ENCODE measurements at regions not wholly inside any gene's neighbourhood (a gene's known extent, or its start where the extent isn't known, plus 50 kb on each side); places are given as distances from the start of the nearest gene placed in this dataset.

- intact Hi-C loops (cut with DNase I) = loop anchor here (5.0 kb wide), 1 partner anchor 38 kb away; no protein-coding TSS in a partner anchor
- WGBS, 2 donors = 88 to 94% methylated on average over 7 of the region's 7 CpGs
- no peak overlapping the region for H3K27ac ChIP-seq
Observed at GRCh38 chr1:234554218-234554697, 55.7 kb downstream of the IRF2BP2 start.

DNA sequence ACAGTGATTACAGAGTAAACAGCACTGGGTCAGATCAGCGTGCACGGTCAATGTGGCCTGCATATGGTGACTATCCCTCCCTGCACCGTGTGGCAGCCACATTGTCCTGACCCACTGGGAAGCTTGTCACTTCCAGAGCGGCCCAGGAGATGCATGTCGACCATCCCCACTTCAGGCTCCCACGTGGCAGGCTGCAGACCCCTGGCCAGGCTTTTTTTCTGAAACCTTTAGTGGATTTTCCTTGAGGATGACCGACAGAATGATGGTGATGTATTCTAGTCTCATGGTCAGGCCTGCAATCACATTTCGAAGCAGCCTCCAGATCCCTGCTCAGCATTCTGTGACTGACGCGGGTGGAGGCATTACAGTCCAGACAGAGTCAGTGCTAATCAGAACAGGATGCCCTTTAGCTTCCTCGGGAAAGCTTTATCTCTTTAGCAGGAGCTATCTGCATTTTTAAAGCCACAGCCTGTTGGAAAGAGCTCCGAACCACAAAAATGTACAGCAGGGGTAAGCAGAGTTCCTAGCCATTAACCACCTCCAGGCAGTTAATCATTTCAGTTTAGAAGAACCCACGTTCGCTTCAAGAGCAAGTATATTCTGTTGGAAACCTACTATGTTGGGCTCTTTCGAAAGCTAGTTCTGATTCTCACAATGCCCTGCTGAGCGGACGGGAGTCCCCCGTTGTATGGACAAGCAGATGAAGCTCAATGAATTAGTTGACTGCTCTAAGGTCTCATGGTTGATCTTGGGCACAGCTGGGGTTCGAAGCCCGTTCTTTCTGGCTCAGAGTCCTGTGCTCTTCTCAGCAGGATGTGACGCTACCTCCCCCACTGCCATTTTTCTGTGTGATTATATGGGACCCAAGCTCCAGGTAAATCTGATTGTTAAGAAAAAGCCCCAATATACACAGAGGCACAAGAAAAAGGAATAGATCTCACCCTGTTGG is 56.5 kb downstream of the IRF2BP2 start:
- Histone ChIP-seq H3K27ac (no peak overlapping the region), H3K27me3 (no peaks in the 10 kb centered on the region), H3K36me3 (no peaks in the 10 kb centered on the region), H3K9me3 (no peaks in the 10 kb centered on the region), H3K4me3 (replicated peaks in 1 of 3) (no peak overlapping the region), H3K4me1 (peaks cover 0 to 4% of the 10 kb centered on the region in 2 donors)
- intact Hi-C loops (cut with DNase I) = loop anchor here (5.0 kb wide), 1 partner anchor 39 kb away; no protein-coding TSS in a partner anchor
- 73 to 80% methylated on average over 20 to 21 of the region's 21 CpGs for WGBS, 2 donors
- DNase-seq = no peak
- TF ChIP-seq POLR2A (IDR thresholded peaks at IDR 0.05) = no peak
- TF ChIP-seq, protein P1, sequence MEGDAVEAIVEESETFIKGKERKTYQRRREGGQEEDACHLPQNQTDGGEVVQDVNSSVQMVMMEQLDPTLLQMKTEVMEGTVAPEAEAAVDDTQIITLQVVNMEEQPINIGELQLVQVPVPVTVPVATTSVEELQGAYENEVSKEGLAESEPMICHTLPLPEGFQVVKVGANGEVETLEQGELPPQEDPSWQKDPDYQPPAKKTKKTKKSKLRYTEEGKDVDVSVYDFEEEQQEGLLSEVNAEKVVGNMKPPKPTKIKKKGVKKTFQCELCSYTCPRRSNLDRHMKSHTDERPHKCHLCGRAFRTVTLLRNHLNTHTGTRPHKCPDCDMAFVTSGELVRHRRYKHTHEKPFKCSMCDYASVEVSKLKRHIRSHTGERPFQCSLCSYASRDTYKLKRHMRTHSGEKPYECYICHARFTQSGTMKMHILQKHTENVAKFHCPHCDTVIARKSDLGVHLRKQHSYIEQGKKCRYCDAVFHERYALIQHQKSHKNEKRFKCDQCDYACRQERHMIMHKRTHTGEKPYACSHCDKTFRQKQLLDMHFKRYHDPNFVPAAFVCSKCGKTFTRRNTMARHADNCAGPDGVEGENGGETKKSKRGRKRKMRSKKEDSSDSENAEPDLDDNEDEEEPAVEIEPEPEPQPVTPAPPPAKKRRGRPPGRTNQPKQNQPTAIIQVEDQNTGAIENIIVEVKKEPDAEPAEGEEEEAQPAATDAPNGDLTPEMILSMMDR (IDR thresholded peaks at IDR 0.05) = no peak

More at GRCh38 chr1:234554218-234554697, 55.7 kb downstream of the IRF2BP2 start:
- Histone ChIP-seq H3K4me3 (replicated peaks in 1 of 3) (no peak overlapping the region), H3K9me3 (no peaks in the 10 kb centered on the region), H3K36me3 (no peaks in the 10 kb centered on the region), H3K4me1 (peaks cover 0 to 6% of the 10 kb centered on the region in 2 donors), H3K27me3 (no peaks in the 10 kb centered on the region)
- DNase-seq = no peak
- no peak for TF ChIP-seq POLR2A (IDR thresholded peaks at IDR 0.05)
- TF ChIP-seq, protein P1 (IDR thresholded peaks at IDR 0.05) = no peak

- no peaks in the 10 kb centered on the region for H3K36me3 ChIP-seq
- no peak overlapping the region for H3K4me3 ChIP-seq (replicated peaks in 1 of 3)
- WGBS, 2 donors = 80 to 93% methylated on average over 5 to 6 of the region's 6 CpGs
- peaks cover 0 to 4% of the 10 kb centered on the region in 2 donors for H3K4me1 ChIP-seq
- H3K27ac ChIP-seq = no peak overlapping the region
- no peak for DNase-seq
- no peaks in the 10 kb centered on the region for H3K9me3 ChIP-seq
- TF ChIP-seq, protein P1 (IDR thresholded peaks at IDR 0.05) = no peak
- TF ChIP-seq POLR2A (IDR thresholded peaks at IDR 0.05) = no peak
- intact Hi-C loops (cut with DNase I) = loop anchor here (5.0 kb wide), 1 partner anchor 41 kb away; no protein-coding TSS in a partner anchor
- H3K27me3 ChIP-seq = no peaks in the 10 kb centered on the region
Observed at GRCh38 chr1:234551032-234551378, 59.0 kb downstream of the IRF2BP2 start.

DNA sequence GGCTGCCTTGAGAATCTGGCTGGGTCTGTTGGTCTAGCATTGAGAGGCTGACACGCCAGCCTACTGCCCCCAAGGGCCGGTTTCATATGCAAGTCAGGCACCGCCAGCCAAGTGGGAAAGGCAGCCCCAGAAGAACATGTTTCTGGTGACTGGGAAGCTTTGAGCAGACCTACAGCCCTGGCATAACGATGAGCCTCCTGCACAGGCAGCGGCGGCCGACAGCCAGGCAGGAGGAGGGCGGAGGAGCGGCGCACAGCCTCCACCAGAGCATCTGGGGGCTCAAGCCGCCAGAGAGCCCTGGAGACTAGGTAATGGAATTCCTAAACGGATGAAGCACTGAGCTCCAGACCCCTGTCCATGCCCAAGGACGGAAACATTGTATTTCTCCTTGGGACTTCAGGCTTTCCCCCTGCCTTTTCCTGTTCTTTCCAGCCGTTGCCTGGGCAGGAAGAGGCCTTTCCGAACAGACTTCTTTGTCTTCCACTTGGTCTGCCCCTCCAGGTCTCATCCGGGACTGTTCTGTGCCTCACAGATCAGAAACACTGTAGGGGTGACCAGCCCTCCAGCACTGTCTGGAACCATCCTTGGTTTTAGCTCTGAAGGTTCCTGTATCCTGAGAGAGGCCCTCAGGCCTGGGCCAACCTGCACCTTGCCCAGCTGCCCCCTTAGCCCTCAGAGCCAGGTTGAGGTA is 59.5 kb downstream of the IRF2BP2 start:
- intact Hi-C loops (cut with DNase I) = loop anchor here (5.0 kb wide), 1 partner anchor 42 kb away; no protein-coding TSS in a partner anchor
- Histone ChIP-seq H3K4me3 (replicated peaks in 1 of 3) (no peak overlapping the region), H3K9me3 (no peaks in the 10 kb centered on the region), H3K27ac (no peak overlapping the region), H3K27me3 (no peaks in the 10 kb centered on the region), H3K4me1 (peaks cover 1 to 9% of the 10 kb centered on the region in 2 donors), H3K36me3 (no peaks in the 10 kb centered on the region)
- TF ChIP-seq POLR2A (IDR thresholded peaks at IDR 0.05) = no peak
- TF ChIP-seq, protein P1 (IDR thresholded peaks at IDR 0.05) = no peak
- 76 to 91% methylated on average over 15 to 16 of the region's 16 CpGs for WGBS, 2 donors
- DNase-seq = no peak

All from thyroid gland (tissue), 4 donors.